ENCODE measurements at regions not wholly inside any gene's neighbourhood (a gene's known extent, or its start where the extent isn't known, plus 50 kb on each side); places are given as distances from the start of the nearest gene placed in this dataset.

DNA sequence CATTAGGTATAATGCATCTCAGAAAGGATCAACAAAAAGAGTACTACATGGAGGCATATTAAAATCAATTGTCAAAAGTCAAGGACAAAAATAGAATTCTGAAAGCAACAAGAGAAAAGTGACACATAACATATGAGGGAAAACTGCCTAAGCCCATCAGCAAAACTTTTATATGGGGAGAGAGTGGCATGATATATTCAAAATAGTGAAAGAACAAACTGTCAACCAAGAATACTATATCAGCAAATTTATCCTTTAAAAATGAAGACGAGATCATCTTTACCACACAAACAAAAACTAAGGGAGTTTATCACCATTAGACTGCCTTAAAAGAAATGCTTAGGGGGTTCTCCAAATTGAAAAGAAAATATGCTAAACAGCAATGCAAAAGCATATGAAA lies 86.4 kb upstream of the CHRDL1 start:
- TF ChIP-seq POLR2AphosphoS5 (IDR thresholded peaks at IDR 0.05; ENCODE audit: low read depth, low read length) (no peak), POLR2A (IDR thresholded peaks at IDR 0.05; ENCODE audit: low read depth, low read length) (no peak), POU2F2 (IDR thresholded peaks at IDR 0.05; ENCODE audit: low read depth, low read length) (no peak), TAF1 (IDR thresholded peaks at IDR 0.05; ENCODE audit: low read depth, low read length) (no peak)

All from GM12891 (cell line).